ENCODE measurements at regions not wholly inside any gene's neighbourhood (a gene's known extent, or its start where the extent isn't known, plus 50 kb on each side); places are given as distances from the start of the nearest gene placed in this dataset.

- ATAC-seq (ENCODE audit: low read depth in 2 of 2) = no peak
- Mint-ChIP-seq H3K9me3 (peaks cover 0 to 8% (median 4%) of the 10 kb centered on the region in 7 donors), H3K4me1 (peaks cover 0 to 8% (median 0%) of the 10 kb centered on the region in 4 donors), H3K27me3 (peaks cover 5% of the 10 kb centered on the region), H3K36me3 (no peaks in the 10 kb centered on the region), H3K27ac (no peak overlapping the region), H3K4me3 (no peak overlapping the region)
- Histone ChIP-seq H3K4me3 (ENCODE audit: low read depth, low read length) (no peak overlapping the region), H3K36me3 (ENCODE audit: control insufficient read depth, insufficient read depth, low read length) (no peaks in the 10 kb centered on the region), H3K27ac (ENCODE audit: insufficient read depth, low read length, poor library complexity, severe bottlenecking) (no peak overlapping the region), H3K9me3 (ENCODE audit: control insufficient read depth in 2 of 2, low read length in 2 of 2) (no peaks in the 10 kb centered on the region), H3K27me3 (ENCODE audit: control insufficient read depth, insufficient read depth, low read length) (no peaks in the 10 kb centered on the region), H3K4me1 (ENCODE audit: control insufficient read depth, insufficient read depth, low read length, poor library complexity, severe bottlenecking) (no peaks in the 10 kb centered on the region)
- DNase-seq = no peak
These were observed 595.7 kb upstream of the ARID1B start for GRCh38 chr6:156181506-156181905.

- no peaks in the 10 kb centered on the region for H3K36me3 Mint-ChIP-seq
- no peak for ATAC-seq (ENCODE audit: low read depth in 2 of 2)
These were observed 601.2 kb upstream of the ARID1B start for GRCh38 chr6:156175971-156176421.

GRCh38 chr6:156175433-156175832 lies 601.7 kb upstream of the ARID1B start:
- H3K27ac ChIP-seq (ENCODE audit: insufficient read depth, low read length, poor library complexity, severe bottlenecking) = no peak overlapping the region
- H3K27me3 ChIP-seq (ENCODE audit: control insufficient read depth, insufficient read depth, low read length) = no peaks in the 10 kb centered on the region
- H3K36me3 Mint-ChIP-seq = no peaks in the 10 kb centered on the region
- DNase-seq = no peak
- H3K9me3 ChIP-seq (ENCODE audit: control insufficient read depth in 2 of 2, low read length in 2 of 2) = no peaks in the 10 kb centered on the region
- H3K4me3 ChIP-seq (ENCODE audit: low read depth, low read length) = no peak overlapping the region
- H3K4me1 Mint-ChIP-seq = peaks cover 0 to 7% (median 2%) of the 10 kb centered on the region in 4 donors
- H3K27ac Mint-ChIP-seq = no peak overlapping the region
- no peak overlapping the region for H3K4me3 Mint-ChIP-seq
- H3K36me3 ChIP-seq (ENCODE audit: control insufficient read depth, insufficient read depth, low read length) = no peaks in the 10 kb centered on the region
- H3K27me3 Mint-ChIP-seq = peaks cover 5% of the 10 kb centered on the region
- H3K4me1 ChIP-seq (ENCODE audit: control insufficient read depth, insufficient read depth, low read length, poor library complexity, severe bottlenecking) = no peaks in the 10 kb centered on the region
- ATAC-seq (ENCODE audit: low read depth in 2 of 2) = no peak
- peaks cover 0 to 6% (median 3%) of the 10 kb centered on the region in 7 donors for H3K9me3 Mint-ChIP-seq

More at GRCh38 chr6:156175971-156176421, 601.2 kb upstream of the ARID1B start:
- H3K4me3 ChIP-seq (ENCODE audit: low read depth, low read length) = no peak overlapping the region
- no peak for DNase-seq
- Mint-ChIP-seq H3K9me3 (peaks cover 0 to 6% (median 4%) of the 10 kb centered on the region in 7 donors), H3K27ac (no peak overlapping the region), H3K4me3 (no peak overlapping the region), H3K27me3 (peaks cover 5% of the 10 kb centered on the region), H3K4me1 (peaks cover 0 to 7% (median 2%) of the 10 kb centered on the region in 4 donors)
- no peaks in the 10 kb centered on the region for H3K4me1 ChIP-seq (ENCODE audit: control insufficient read depth, insufficient read depth, low read length, poor library complexity, severe bottlenecking)
- no peaks in the 10 kb centered on the region for H3K36me3 ChIP-seq (ENCODE audit: control insufficient read depth, insufficient read depth, low read length)
- no peaks in the 10 kb centered on the region for H3K9me3 ChIP-seq (ENCODE audit: control insufficient read depth in 2 of 2, low read length in 2 of 2)
- H3K27me3 ChIP-seq (ENCODE audit: control insufficient read depth, insufficient read depth, low read length) = no peaks in the 10 kb centered on the region
- H3K27ac ChIP-seq (ENCODE audit: insufficient read depth, low read length, poor library complexity, severe bottlenecking) = no peak overlapping the region

- peaks cover 5% of the 10 kb centered on the region for H3K27me3 Mint-ChIP-seq
- Histone ChIP-seq H3K4me1 (ENCODE audit: control insufficient read depth, insufficient read depth, low read length, poor library complexity, severe bottlenecking) (no peaks in the 10 kb centered on the region), H3K27me3 (ENCODE audit: control insufficient read depth, insufficient read depth, low read length) (no peaks in the 10 kb centered on the region), H3K4me3 (ENCODE audit: low read depth, low read length) (no peak overlapping the region), H3K27ac (ENCODE audit: insufficient read depth, low read length, poor library complexity, severe bottlenecking) (no peak overlapping the region), H3K9me3 (ENCODE audit: control insufficient read depth in 2 of 2, low read length in 2 of 2) (no peaks in the 10 kb centered on the region), H3K36me3 (ENCODE audit: control insufficient read depth, insufficient read depth, low read length) (no peaks in the 10 kb centered on the region)
- H3K4me3 Mint-ChIP-seq = no peak overlapping the region
- H3K9me3 Mint-ChIP-seq = peaks cover 0 to 6% (median 3%) of the 10 kb centered on the region in 7 donors
- H3K4me1 Mint-ChIP-seq = peaks cover 0 to 7% (median 2%) of the 10 kb centered on the region in 4 donors
- no peaks in the 10 kb centered on the region for H3K36me3 Mint-ChIP-seq
- DNase-seq (peak in 1 of 3 donors; percentile 24), ATAC-seq (ENCODE audit: low read depth in 2 of 2) (no peak)
- no peak overlapping the region for H3K27ac Mint-ChIP-seq
These were observed 602.9 kb upstream of the ARID1B start for GRCh38 chr6:156174031-156174890.

GRCh38 chr6:156169371-156169770 lies 607.8 kb upstream of the ARID1B start:
- Mint-ChIP-seq H3K4me1 (peaks cover 2 to 25% (median 8%) of the 10 kb centered on the region in 4 donors), H3K36me3 (no peaks in the 10 kb centered on the region)

GRCh38 chr6:156167625-156168071 lies 609.5 kb upstream of the ARID1B start:
- H3K4me1 Mint-ChIP-seq = peaks cover 4 to 25% (median 6%) of the 10 kb centered on the region in 4 donors
- Histone ChIP-seq H3K27ac (ENCODE audit: insufficient read depth, low read length, poor library complexity, severe bottlenecking) (no peak overlapping the region), H3K27me3 (ENCODE audit: control insufficient read depth, insufficient read depth, low read length) (no peaks in the 10 kb centered on the region), H3K4me1 (ENCODE audit: control insufficient read depth, insufficient read depth, low read length, poor library complexity, severe bottlenecking) (no peaks in the 10 kb centered on the region), H3K4me3 (ENCODE audit: low read depth, low read length) (peak overlapping the region; percentile 45), H3K9me3 (ENCODE audit: control insufficient read depth in 2 of 2, low read length in 2 of 2) (no peaks in the 10 kb centered on the region), H3K36me3 (ENCODE audit: control insufficient read depth, insufficient read depth, low read length) (no peaks in the 10 kb centered on the region)
- H3K27me3 Mint-ChIP-seq = peaks cover 5% of the 10 kb centered on the region
- peak overlapping the region in 3 of 4 donors; percentile 5 to 73 (median 54) for H3K4me3 Mint-ChIP-seq
- H3K27ac Mint-ChIP-seq = peak overlapping the region in 2 of 3 donors; percentile 82 to 86
- H3K9me3 Mint-ChIP-seq = no peaks in the 10 kb centered on the region
- H3K36me3 Mint-ChIP-seq = no peaks in the 10 kb centered on the region
- ATAC-seq (ENCODE audit: low read depth in 2 of 2) (no peak), DNase-seq (no peak)

More at GRCh38 chr6:156169371-156169770, 607.8 kb upstream of the ARID1B start:
- H3K27me3 Mint-ChIP-seq = peaks cover 9% of the 10 kb centered on the region
- H3K4me1 ChIP-seq (ENCODE audit: control insufficient read depth, insufficient read depth, low read length, poor library complexity, severe bottlenecking) = no peaks in the 10 kb centered on the region
- no peaks in the 10 kb centered on the region for H3K27me3 ChIP-seq (ENCODE audit: control insufficient read depth, insufficient read depth, low read length)
- H3K9me3 Mint-ChIP-seq = peaks cover 0 to 3% (median 0%) of the 10 kb centered on the region in 7 donors
- DNase-seq (no peak), ATAC-seq (ENCODE audit: low read depth in 2 of 2) (no peak)
- H3K4me3 ChIP-seq (ENCODE audit: low read depth, low read length) = no peak overlapping the region
- H3K4me3 Mint-ChIP-seq = no peak overlapping the region
- no peaks in the 10 kb centered on the region for H3K36me3 ChIP-seq (ENCODE audit: control insufficient read depth, insufficient read depth, low read length)
- no peak overlapping the region for H3K27ac Mint-ChIP-seq
- no peak overlapping the region for H3K27ac ChIP-seq (ENCODE audit: insufficient read depth, low read length, poor library complexity, severe bottlenecking)
- no peaks in the 10 kb centered on the region for H3K9me3 ChIP-seq (ENCODE audit: control insufficient read depth in 2 of 2, low read length in 2 of 2)

- H3K9me3 Mint-ChIP-seq = no peaks in the 10 kb centered on the region
- no peaks in the 10 kb centered on the region for H3K36me3 ChIP-seq (ENCODE audit: control insufficient read depth, insufficient read depth, low read length)
- no peak overlapping the region for H3K27ac ChIP-seq (ENCODE audit: insufficient read depth, low read length, poor library complexity, severe bottlenecking)
- peak overlapping the region in 2 of 4 donors; percentile 54 to 73 for H3K4me3 Mint-ChIP-seq
- no peaks in the 10 kb centered on the region for H3K36me3 Mint-ChIP-seq
- peaks cover 4 to 25% (median 6%) of the 10 kb centered on the region in 4 donors for H3K4me1 Mint-ChIP-seq
- H3K4me3 ChIP-seq (ENCODE audit: low read depth, low read length) = peak overlapping the region; percentile 45
- ATAC-seq (ENCODE audit: low read depth in 2 of 2) (no peak), DNase-seq (no peak)
- no peaks in the 10 kb centered on the region for H3K4me1 ChIP-seq (ENCODE audit: control insufficient read depth, insufficient read depth, low read length, poor library complexity, severe bottlenecking)
- H3K27me3 ChIP-seq (ENCODE audit: control insufficient read depth, insufficient read depth, low read length) = no peaks in the 10 kb centered on the region
- H3K27ac Mint-ChIP-seq = peak overlapping the region in 2 of 3 donors; percentile 82 to 86
- peaks cover 5% of the 10 kb centered on the region for H3K27me3 Mint-ChIP-seq
- no peaks in the 10 kb centered on the region for H3K9me3 ChIP-seq (ENCODE audit: control insufficient read depth in 2 of 2, low read length in 2 of 2)
These were observed 610.1 kb upstream of the ARID1B start for GRCh38 chr6:156167016-156167624.

Data from CD4-positive, CD25-positive, alpha-beta regulatory T cell (primary cell).